Activated naive CD4-positive, alpha-beta T cell treated with anti-CD3 and anti-CD28 coated beads for 36 hours (primary cell): ENCODE measurements at regions not wholly inside any gene's neighbourhood (a gene's known extent, or its start where the extent isn't known, plus 50 kb on each side); places are given as distances from the start of the nearest gene placed in this dataset.

Experiments
- CTCF ChIA-PET: fragments of 350-600 bp; sonication (Branson Sonifier 250); formaldehyde crosslinking; loops from one replicate; lab custom pipeline; 2021; ENCODE audit warnings: antibody characterized with exemption; lab: Charles Lee
- DNase-seq: peaks from one replicate; pipeline ENCODE4 v3.0.0-alpha.2; 2020
- H3K27ac Mint-ChIP-seq: one replicate; pipeline ENCODE4 v1.8.0; 2021; ENCODE audit warnings: mild to moderate bottlenecking, mixed read lengths
- H3K27me3 Mint-ChIP-seq: one replicate; pipeline ENCODE4 v1.8.0; 2021; ENCODE audit warnings: low read depth, mixed read lengths
- H3K36me3 Mint-ChIP-seq: one replicate; pipeline ENCODE4 v1.8.0; 2021; ENCODE audit warnings: low read depth, mixed read lengths
- H3K4me1 Mint-ChIP-seq: one replicate; pipeline ENCODE4 v1.8.0; 2021; ENCODE audit warnings: low read depth, mixed read lengths
- H3K4me3 Mint-ChIP-seq: one replicate; pipeline ENCODE4 v1.8.0; 2021; ENCODE audit warnings: mild to moderate bottlenecking, moderate library complexity, mixed read lengths
- H3K9me3 Mint-ChIP-seq: one replicate; pipeline ENCODE4 v1.8.0; 2021; ENCODE audit warnings: mixed read lengths
- intact Hi-C: fragments of 100-400 bp; cut with micrococcal nuclease; formaldehyde crosslinking; loops from one replicate; pipeline ENCODE4 v1.15.1; 2023

GRCh38 chr2:215576572-215576971, 140.7 kb upstream of the FN1 start:
- no peak overlapping the region for H3K27ac Mint-ChIP-seq
- no peaks in the 10 kb centered on the region for H3K4me1 Mint-ChIP-seq
- intact Hi-C loops = no loop called here
- H3K27me3 Mint-ChIP-seq = no peaks in the 10 kb centered on the region
- no peaks in the 10 kb centered on the region for H3K36me3 Mint-ChIP-seq
- DNase-seq = no peak
- CTCF ChIA-PET = interaction anchor here (0.6 to 1.4 kb wide), 2 partner anchors 36 to 355 kb away, joined by 3 to 4 read pairs; no protein-coding TSS in a partner anchor
- no peaks in the 10 kb centered on the region for H3K9me3 Mint-ChIP-seq
- no peak overlapping the region for H3K4me3 Mint-ChIP-seq

- CTCF ChIA-PET = no interaction called here
- no peak for DNase-seq
- H3K27ac Mint-ChIP-seq = no peak overlapping the region
- H3K9me3 Mint-ChIP-seq = no peaks in the 10 kb centered on the region
- no peaks in the 10 kb centered on the region for H3K4me1 Mint-ChIP-seq
- intact Hi-C loops = no loop called here
- H3K36me3 Mint-ChIP-seq = no peaks in the 10 kb centered on the region
- no peaks in the 10 kb centered on the region for H3K27me3 Mint-ChIP-seq
- no peak overlapping the region for H3K4me3 Mint-ChIP-seq
Measured at GRCh38 chr2:215573496-215573895, 137.6 kb upstream of the FN1 start.

GRCh38 chr2:215572341-215572848, 136.5 kb upstream of the FN1 start:
- CTCF ChIA-PET = no interaction called here
- no peaks in the 10 kb centered on the region for H3K27me3 Mint-ChIP-seq
- no peaks in the 10 kb centered on the region for H3K36me3 Mint-ChIP-seq
- H3K4me1 Mint-ChIP-seq = no peaks in the 10 kb centered on the region
- intact Hi-C loops = no loop called here
- no peaks in the 10 kb centered on the region for H3K9me3 Mint-ChIP-seq
- DNase-seq = no peak
- H3K4me3 Mint-ChIP-seq = no peak overlapping the region
- H3K27ac Mint-ChIP-seq = no peak overlapping the region

GRCh38 chr2:215571689-215572088, 135.8 kb upstream of the FN1 start:
- H3K36me3 Mint-ChIP-seq = no peaks in the 10 kb centered on the region
- intact Hi-C loops = no loop called here

GRCh38 chr2:215567504-215567903, 131.6 kb upstream of the FN1 start:
- Mint-ChIP-seq H3K36me3 (no peaks in the 10 kb centered on the region), H3K4me1 (no peaks in the 10 kb centered on the region), H3K4me3 (no peak overlapping the region), H3K27ac (no peak overlapping the region), H3K27me3 (no peaks in the 10 kb centered on the region), H3K9me3 (no peaks in the 10 kb centered on the region)
- CTCF ChIA-PET = no interaction called here
- intact Hi-C loops = no loop called here
- no peak for DNase-seq

More at GRCh38 chr2:215571689-215572088, 135.8 kb upstream of the FN1 start:
- CTCF ChIA-PET = no interaction called here
- H3K4me1 Mint-ChIP-seq = no peaks in the 10 kb centered on the region
- no peaks in the 10 kb centered on the region for H3K9me3 Mint-ChIP-seq
- DNase-seq = no peak
- no peak overlapping the region for H3K27ac Mint-ChIP-seq
- H3K4me3 Mint-ChIP-seq = no peak overlapping the region
- H3K27me3 Mint-ChIP-seq = no peaks in the 10 kb centered on the region

- no peak overlapping the region for H3K4me3 Mint-ChIP-seq
- intact Hi-C loops = no loop called here
- H3K9me3 Mint-ChIP-seq = no peaks in the 10 kb centered on the region
- no peaks in the 10 kb centered on the region for H3K4me1 Mint-ChIP-seq
- H3K27ac Mint-ChIP-seq = no peak overlapping the region
- DNase-seq = no peak
- no peaks in the 10 kb centered on the region for H3K27me3 Mint-ChIP-seq
- H3K36me3 Mint-ChIP-seq = no peaks in the 10 kb centered on the region
- CTCF ChIA-PET = no interaction called here
Measured at GRCh38 chr2:215565897-215566296, 130.0 kb upstream of the FN1 start.

GRCh38 chr2:215557701-215558100, 121.8 kb upstream of the FN1 start:
- CTCF ChIA-PET = no interaction called here
- intact Hi-C loops = loop anchor here (10.0 kb wide), 2 partner anchors 267 to 377 kb away; no protein-coding TSS in a partner anchor
- H3K9me3 Mint-ChIP-seq = no peaks in the 10 kb centered on the region
- DNase-seq = no peak
- no peaks in the 10 kb centered on the region for H3K36me3 Mint-ChIP-seq
- no peaks in the 10 kb centered on the region for H3K4me1 Mint-ChIP-seq
- H3K4me3 Mint-ChIP-seq = no peak overlapping the region
- H3K27me3 Mint-ChIP-seq = no peaks in the 10 kb centered on the region
- H3K27ac Mint-ChIP-seq = no peak overlapping the region

- intact Hi-C loops = loop anchor here (10.0 kb wide), 2 partner anchors 268 to 378 kb away; no protein-coding TSS in a partner anchor
- CTCF ChIA-PET = no interaction called here
- no peak for DNase-seq
- Mint-ChIP-seq H3K27me3 (no peaks in the 10 kb centered on the region), H3K4me3 (no peak overlapping the region), H3K9me3 (no peaks in the 10 kb centered on the region), H3K36me3 (no peaks in the 10 kb centered on the region), H3K4me1 (no peaks in the 10 kb centered on the region), H3K27ac (no peak overlapping the region)
Measured at GRCh38 chr2:215556979-215557378, 121.1 kb upstream of the FN1 start.

- CTCF ChIA-PET = no interaction called here
- DNase-seq = no peak
- no peaks in the 10 kb centered on the region for H3K36me3 Mint-ChIP-seq
- no peak overlapping the region for H3K27ac Mint-ChIP-seq
- H3K27me3 Mint-ChIP-seq = no peaks in the 10 kb centered on the region
- intact Hi-C loops = loop anchor here (10.0 kb wide), 2 partner anchors 270 to 380 kb away; no protein-coding TSS in a partner anchor
- H3K9me3 Mint-ChIP-seq = no peaks in the 10 kb centered on the region
- H3K4me3 Mint-ChIP-seq = no peak overlapping the region
- no peaks in the 10 kb centered on the region for H3K4me1 Mint-ChIP-seq
Measured at GRCh38 chr2:215554689-215555498, 119.0 kb upstream of the FN1 start.

- Mint-ChIP-seq H3K36me3 (no peaks in the 10 kb centered on the region), H3K4me3 (no peak overlapping the region), H3K27ac (no peak overlapping the region), H3K27me3 (no peaks in the 10 kb centered on the region), H3K4me1 (no peaks in the 10 kb centered on the region), H3K9me3 (no peaks in the 10 kb centered on the region)
- DNase-seq = peak; percentile 19
- CTCF ChIA-PET = no interaction called here
- intact Hi-C loops = loop anchor here (10.0 kb wide), 2 partner anchors 271 to 381 kb away; no protein-coding TSS in a partner anchor
Measured at GRCh38 chr2:215553946-215554345, 118.1 kb upstream of the FN1 start.

- Mint-ChIP-seq H3K4me3 (no peak overlapping the region), H3K27ac (no peak overlapping the region), H3K27me3 (no peaks in the 10 kb centered on the region), H3K36me3 (no peaks in the 10 kb centered on the region), H3K4me1 (no peaks in the 10 kb centered on the region), H3K9me3 (no peaks in the 10 kb centered on the region)
- no peak for DNase-seq
- CTCF ChIA-PET = interaction anchor here (0.8 kb wide), 1 partner anchor 98 kb away, joined by 3 read pairs; no protein-coding TSS in a partner anchor
- intact Hi-C loops = loop anchor here (10.0 kb wide), 2 partner anchors 273 to 383 kb away; no protein-coding TSS in a partner anchor
Measured at GRCh38 chr2:215552144-215552580, 116.3 kb upstream of the FN1 start.

- Mint-ChIP-seq H3K27ac (no peak overlapping the region), H3K9me3 (no peaks in the 10 kb centered on the region), H3K27me3 (peaks cover 2% of the 10 kb centered on the region), H3K4me1 (no peaks in the 10 kb centered on the region), H3K36me3 (no peaks in the 10 kb centered on the region), H3K4me3 (no peak overlapping the region)
- CTCF ChIA-PET = no interaction called here
- no peak for DNase-seq
- intact Hi-C loops = loop anchor here (10.0 kb wide), 2 partner anchors 274 to 384 kb away; no protein-coding TSS in a partner anchor
Measured at GRCh38 chr2:215550331-215550730, 114.5 kb upstream of the FN1 start.
